Activated naive CD8-positive, alpha-beta T cell treated with anti-CD3 and anti-CD28 coated beads for 36 hours (primary cell): ENCODE measurements at regions not wholly inside any gene's neighbourhood (a gene's known extent, or its start where the extent isn't known, plus 50 kb on each side); places are given as distances from the start of the nearest gene placed in this dataset.

Source experiments
- DNase-seq: peaks from one replicate; pipeline ENCODE4 v3.0.0; 2021
- H3K27ac Mint-ChIP-seq: one replicate; pipeline ENCODE4 v1.8.0; 2022; ENCODE audit warnings: mild to moderate bottlenecking, moderate library complexity, mixed read lengths
- H3K27me3 Mint-ChIP-seq: one replicate; pipeline ENCODE4 v1.8.0; 2022; ENCODE audit warnings: mild to moderate bottlenecking, mixed read lengths
- H3K36me3 Mint-ChIP-seq: one replicate; pipeline ENCODE4 v1.8.0; 2021; ENCODE audit warnings: mild to moderate bottlenecking, mixed read lengths
- H3K4me1 Mint-ChIP-seq: one replicate; pipeline ENCODE4 v1.8.0; 2021; ENCODE audit warnings: mixed read lengths
- H3K4me3 Mint-ChIP-seq: one replicate; pipeline ENCODE4 v1.8.0; 2022; ENCODE audit warnings: mild to moderate bottlenecking, moderate library complexity, mixed read lengths
- H3K9me3 Mint-ChIP-seq: one replicate; pipeline ENCODE4 v1.8.0; 2022; ENCODE audit warnings: mixed read lengths

GRCh38 chr10:94178475-94179253 is 184.1 kb downstream of the NOC3L start:
- Mint-ChIP-seq H3K27ac (no peak overlapping the region), H3K4me1 (no peaks in the 10 kb centered on the region)

DNA sequence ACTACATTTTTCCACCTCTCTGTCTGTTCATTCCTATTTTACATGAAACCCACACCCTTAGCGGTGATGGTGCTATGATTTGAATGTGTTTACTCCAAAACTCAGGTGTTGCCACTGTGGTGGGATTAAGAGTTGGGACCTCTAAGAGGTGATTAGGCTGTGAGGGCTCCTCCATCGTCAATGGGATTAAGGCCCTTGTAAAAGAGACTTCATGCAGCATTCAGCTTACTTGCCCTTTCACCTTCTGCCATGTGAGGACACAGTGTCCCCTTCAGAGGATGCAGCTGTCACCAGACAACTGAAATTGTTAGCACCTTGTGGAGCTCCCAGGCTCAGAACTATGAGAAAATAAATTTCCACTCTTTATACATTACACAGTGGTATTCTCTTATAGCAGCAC is 182.2 kb downstream of the NOC3L start:
- Mint-ChIP-seq H3K4me3 (no peak overlapping the region), H3K4me1 (no peaks in the 10 kb centered on the region), H3K9me3 (no peaks in the 10 kb centered on the region), H3K27me3 (no peaks in the 10 kb centered on the region), H3K36me3 (no peaks in the 10 kb centered on the region), H3K27ac (no peak overlapping the region)
- DNase-seq: no peak

More at GRCh38 chr10:94178475-94179253, 184.1 kb downstream of the NOC3L start:
- no peak for DNase-seq
- H3K36me3 Mint-ChIP-seq: no peaks in the 10 kb centered on the region
- H3K27me3 Mint-ChIP-seq: no peaks in the 10 kb centered on the region
- no peaks in the 10 kb centered on the region for H3K9me3 Mint-ChIP-seq
- H3K4me3 Mint-ChIP-seq: no peak overlapping the region

DNA sequence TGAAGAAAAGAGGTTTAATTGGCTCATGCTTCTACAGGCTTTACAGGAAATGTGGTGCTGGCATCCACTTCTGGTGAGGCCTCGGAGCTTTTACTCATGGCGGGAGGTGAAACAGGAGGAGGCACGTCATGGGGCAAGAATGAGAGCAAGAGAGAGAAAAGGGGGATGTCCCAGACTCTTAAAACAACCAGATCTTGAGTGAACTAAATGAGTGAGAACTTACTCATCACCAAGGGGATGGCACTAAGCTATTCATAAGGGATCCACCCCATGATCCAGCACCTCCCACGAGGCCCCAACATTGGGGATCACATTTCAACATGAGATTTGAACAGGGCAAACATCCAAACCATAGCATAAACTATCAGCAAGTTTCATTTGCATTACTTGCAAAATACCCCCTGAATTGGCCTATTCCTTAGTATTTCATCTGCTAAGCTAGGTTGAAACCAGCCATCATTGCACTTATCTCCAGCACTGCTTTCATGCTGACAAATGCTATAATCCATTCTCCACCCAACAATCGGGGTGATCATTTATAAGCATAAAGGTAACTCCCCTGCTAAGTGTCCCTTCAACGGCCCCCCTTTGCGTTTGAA is 179.0 kb downstream of the NOC3L start:
- Mint-ChIP-seq H3K27ac (no peak overlapping the region), H3K27me3 (no peaks in the 10 kb centered on the region), H3K4me1 (no peaks in the 10 kb centered on the region), H3K9me3 (no peaks in the 10 kb centered on the region), H3K4me3 (no peak overlapping the region), H3K36me3 (no peaks in the 10 kb centered on the region)
- no peak for DNase-seq

- no peaks in the 10 kb centered on the region for H3K36me3 Mint-ChIP-seq
- no peak for DNase-seq
- H3K4me3 Mint-ChIP-seq: no peak overlapping the region
- H3K27ac Mint-ChIP-seq: no peak overlapping the region
- H3K27me3 Mint-ChIP-seq: peaks cover 6% of the 10 kb centered on the region
- H3K9me3 Mint-ChIP-seq: no peaks in the 10 kb centered on the region
- H3K4me1 Mint-ChIP-seq: no peaks in the 10 kb centered on the region
Measured at GRCh38 chr10:94186722-94187121, 176.0 kb downstream of the NOC3L start.

- H3K4me1 Mint-ChIP-seq: no peaks in the 10 kb centered on the region
- H3K27ac Mint-ChIP-seq: no peak overlapping the region
- no peaks in the 10 kb centered on the region for H3K9me3 Mint-ChIP-seq
- H3K4me3 Mint-ChIP-seq: no peak overlapping the region
- H3K36me3 Mint-ChIP-seq: no peaks in the 10 kb centered on the region
- DNase-seq: no peak
- peaks cover 20% of the 10 kb centered on the region for H3K27me3 Mint-ChIP-seq
Measured at GRCh38 chr10:94192333-94192732, 170.4 kb downstream of the NOC3L start.

DNA sequence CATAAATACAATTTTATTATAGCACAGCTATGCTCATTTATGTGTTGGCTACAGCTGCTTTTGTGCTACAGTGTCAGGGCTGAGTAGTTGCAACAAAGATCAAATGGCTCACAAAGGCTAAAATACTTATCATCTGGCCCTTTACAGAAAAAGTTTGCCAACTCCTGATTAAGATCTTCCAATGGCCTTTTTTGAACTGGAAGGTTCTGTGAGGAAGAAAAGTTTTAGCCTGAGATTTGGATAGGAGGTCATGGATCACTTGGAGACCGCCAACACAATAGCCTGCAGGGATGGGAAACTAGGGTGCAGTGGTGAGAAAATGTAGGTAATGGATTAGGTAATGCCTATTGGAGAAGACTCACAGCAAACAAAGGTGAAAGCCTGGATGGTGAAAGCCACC is 169.8 kb downstream of the NOC3L start:
- no peak overlapping the region for H3K27ac Mint-ChIP-seq
- peaks cover 20% of the 10 kb centered on the region for H3K27me3 Mint-ChIP-seq
- no peaks in the 10 kb centered on the region for H3K4me1 Mint-ChIP-seq
- no peak for DNase-seq
- no peaks in the 10 kb centered on the region for H3K36me3 Mint-ChIP-seq
- H3K4me3 Mint-ChIP-seq: no peak overlapping the region
- H3K9me3 Mint-ChIP-seq: no peaks in the 10 kb centered on the region

DNA sequence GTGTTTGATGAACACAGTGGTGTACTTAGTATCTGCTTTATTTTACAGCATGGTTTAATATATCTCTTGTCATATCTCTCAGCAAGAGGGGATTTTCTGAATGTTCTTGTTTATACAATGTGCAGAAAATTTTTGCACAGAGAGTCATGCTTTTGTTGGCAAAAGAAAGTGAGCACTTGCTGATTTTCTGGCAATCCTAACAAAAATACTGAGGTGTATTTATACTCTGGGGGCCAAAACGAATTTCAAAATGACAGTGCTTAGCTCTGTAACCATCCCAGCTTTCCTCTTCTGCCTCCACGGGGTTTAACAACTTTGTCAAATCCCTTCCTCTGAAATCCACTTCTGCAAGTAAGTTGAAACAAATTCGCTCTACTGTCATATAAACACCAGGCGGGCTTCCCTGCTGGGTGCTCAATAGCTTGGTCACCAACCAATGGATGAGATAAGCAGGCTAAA is 169.2 kb downstream of the NOC3L start:
- Mint-ChIP-seq H3K27me3 (peaks cover 20% of the 10 kb centered on the region), H3K4me1 (no peaks in the 10 kb centered on the region), H3K36me3 (no peaks in the 10 kb centered on the region), H3K27ac (no peak overlapping the region), H3K9me3 (no peaks in the 10 kb centered on the region), H3K4me3 (no peak overlapping the region)
- no peak for DNase-seq

- DNase-seq: no peak
- H3K27ac Mint-ChIP-seq: no peak overlapping the region
- H3K4me3 Mint-ChIP-seq: no peak overlapping the region
- no peaks in the 10 kb centered on the region for H3K9me3 Mint-ChIP-seq
- peaks cover 19% of the 10 kb centered on the region for H3K27me3 Mint-ChIP-seq
- H3K4me1 Mint-ChIP-seq: no peaks in the 10 kb centered on the region
- no peaks in the 10 kb centered on the region for H3K36me3 Mint-ChIP-seq
Measured at GRCh38 chr10:94194256-94194655, 168.5 kb downstream of the NOC3L start.

GRCh38 chr10:94197241-94197640 is 165.5 kb downstream of the NOC3L start:
- H3K27ac Mint-ChIP-seq: no peak overlapping the region
- peaks cover 16% of the 10 kb centered on the region for H3K27me3 Mint-ChIP-seq
- no peaks in the 10 kb centered on the region for H3K4me1 Mint-ChIP-seq
- DNase-seq: no peak
- H3K36me3 Mint-ChIP-seq: no peaks in the 10 kb centered on the region
- H3K9me3 Mint-ChIP-seq: no peaks in the 10 kb centered on the region
- no peak overlapping the region for H3K4me3 Mint-ChIP-seq

- Mint-ChIP-seq H3K9me3 (no peaks in the 10 kb centered on the region), H3K27me3 (peaks cover 13% of the 10 kb centered on the region), H3K4me3 (no peak overlapping the region), H3K27ac (no peak overlapping the region), H3K4me1 (no peaks in the 10 kb centered on the region), H3K36me3 (no peaks in the 10 kb centered on the region)
- no peak for DNase-seq
Measured at GRCh38 chr10:94198324-94198723, 164.4 kb downstream of the NOC3L start.

DNA sequence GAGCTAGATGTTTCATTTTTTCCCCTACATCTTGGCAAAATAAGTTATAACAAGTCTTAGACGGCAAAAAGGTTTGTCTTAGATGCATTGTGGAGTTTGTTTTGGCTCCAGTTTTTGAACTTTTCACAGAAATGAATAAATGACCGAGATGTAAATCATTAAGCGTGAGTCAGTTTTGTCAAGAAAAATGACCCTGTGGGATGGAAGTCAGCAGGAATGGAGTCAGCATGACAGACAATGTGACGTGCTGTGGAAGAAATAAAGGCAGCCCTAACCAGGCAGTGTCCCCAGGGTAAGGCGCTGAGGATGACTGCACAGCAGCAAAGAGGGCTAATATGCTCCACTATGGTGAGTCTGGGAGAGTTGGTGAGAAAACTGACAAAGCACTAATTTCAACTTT is 163.2 kb downstream of the NOC3L start:
- Mint-ChIP-seq H3K9me3 (no peaks in the 10 kb centered on the region), H3K4me3 (no peak overlapping the region), H3K36me3 (no peaks in the 10 kb centered on the region), H3K27me3 (peaks cover 9% of the 10 kb centered on the region), H3K27ac (no peak overlapping the region), H3K4me1 (no peaks in the 10 kb centered on the region)
- no peak for DNase-seq

DNA sequence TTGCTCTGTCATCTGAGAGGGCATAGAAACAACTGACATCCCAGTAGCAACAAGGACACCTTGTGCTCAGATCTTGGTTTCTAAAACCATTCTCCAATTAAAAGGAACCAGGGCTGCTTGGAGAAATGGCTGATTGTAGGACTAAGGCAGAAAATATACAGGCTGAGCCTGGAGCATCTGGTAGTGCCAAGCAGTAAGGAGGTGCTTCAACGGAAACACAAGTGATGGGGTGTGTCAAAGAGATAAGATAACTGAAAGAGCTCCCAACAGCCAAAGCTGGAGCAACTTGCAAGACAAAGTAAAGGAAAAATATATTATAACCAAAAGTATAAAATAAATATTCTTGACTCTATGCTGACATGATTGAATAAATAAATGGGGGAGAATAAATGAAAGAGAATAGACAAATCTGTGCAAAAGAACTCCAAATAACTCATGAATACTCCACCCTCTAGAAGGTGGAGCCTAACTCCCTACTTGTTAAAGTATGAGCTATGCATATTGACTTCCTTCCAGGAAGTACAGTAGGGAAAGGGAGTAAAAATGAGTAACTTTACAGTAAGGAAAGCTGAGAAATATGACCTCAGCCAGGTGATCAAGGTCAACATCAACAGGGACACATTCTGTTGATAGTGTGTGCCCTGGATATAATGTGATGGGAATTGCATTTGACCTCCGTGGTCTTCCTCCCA is 162.4 kb downstream of the NOC3L start:
- Mint-ChIP-seq H3K27me3 (peaks cover 9% of the 10 kb centered on the region), H3K4me1 (no peaks in the 10 kb centered on the region), H3K36me3 (no peaks in the 10 kb centered on the region), H3K27ac (no peak overlapping the region), H3K4me3 (no peak overlapping the region), H3K9me3 (no peaks in the 10 kb centered on the region)
- DNase-seq: no peak

DNA sequence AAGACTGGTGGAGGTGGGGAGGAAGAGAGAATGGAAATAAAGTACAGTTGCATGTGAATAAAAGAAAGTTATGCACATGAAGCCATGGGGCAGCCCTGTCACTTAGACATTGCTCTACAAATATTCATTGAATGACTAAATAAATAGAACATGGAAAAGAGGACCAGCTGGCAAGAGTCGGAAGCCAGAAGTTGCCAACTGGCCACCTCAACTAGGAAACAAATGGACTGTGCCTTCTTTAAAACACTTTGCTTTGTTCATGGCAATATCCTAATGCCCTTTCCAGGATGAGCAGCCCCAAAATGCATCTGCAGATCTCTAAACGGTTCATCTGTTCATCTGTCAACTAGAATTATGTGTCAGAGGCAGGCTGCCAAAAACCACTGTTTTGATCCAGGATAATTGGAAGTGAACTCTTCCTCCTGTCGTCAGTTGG is 157.3 kb downstream of the NOC3L start:
- no peak for DNase-seq
- Mint-ChIP-seq H3K4me3 (no peak overlapping the region), H3K27ac (no peak overlapping the region), H3K9me3 (peaks cover 1% of the 10 kb centered on the region), H3K36me3 (no peaks in the 10 kb centered on the region), H3K4me1 (no peaks in the 10 kb centered on the region), H3K27me3 (peaks cover 12% of the 10 kb centered on the region)

GRCh38 chr10:94206176-94206575 is 156.6 kb downstream of the NOC3L start:
- no peak overlapping the region for H3K4me3 Mint-ChIP-seq

GRCh38 chr10:94208315-94208714 is 154.4 kb downstream of the NOC3L start:
- H3K9me3 Mint-ChIP-seq: peaks cover 1% of the 10 kb centered on the region
- H3K27me3 Mint-ChIP-seq: peaks cover 14% of the 10 kb centered on the region
- H3K36me3 Mint-ChIP-seq: no peaks in the 10 kb centered on the region
- no peaks in the 10 kb centered on the region for H3K4me1 Mint-ChIP-seq
- no peak for DNase-seq
- H3K27ac Mint-ChIP-seq: no peak overlapping the region
- H3K4me3 Mint-ChIP-seq: no peak overlapping the region

More at GRCh38 chr10:94206176-94206575, 156.6 kb downstream of the NOC3L start:
- no peak for DNase-seq
- Mint-ChIP-seq H3K27ac (no peak overlapping the region), H3K4me1 (no peaks in the 10 kb centered on the region), H3K9me3 (peaks cover 1% of the 10 kb centered on the region), H3K36me3 (no peaks in the 10 kb centered on the region), H3K27me3 (peaks cover 12% of the 10 kb centered on the region)
